GM12878 (cell line): ENCODE measurements at regions not wholly inside any gene's neighbourhood (a gene's known extent, or its start where the extent isn't known, plus 50 kb on each side); places are given as distances from the start of the nearest gene placed in this dataset.

ENCODE experiments used
- ATAC-seq: fragments of 200-7000 bp; cut with Tn5 transposase; 3 replicates; pipeline ENCODE4 v1.9.1; 2020; ENCODE audit warnings: mild to moderate bottlenecking, moderate library complexity
- BruUV-seq: library from RNA; stranded (reverse); fragments of 400-500 nt; replicated peaks from 2 replicates; lab custom pipeline; 2021; lab: Mats Ljungman, UMichigan
- CTCF ChIA-PET: fragments of 300-600 bp; sonication (Branson Sonifier 250); formaldehyde crosslinking; extraction: SDS; loops from one replicate; lab custom pipeline; 2021; ENCODE audit warnings: inconsistent platforms; lab: Yijun Ruan, JAX
- POLR2A ChIA-PET: fragments of 350-600 bp; formaldehyde crosslinking; extraction: SDS; loops from one replicate; lab custom pipeline; 2021; ENCODE audit warnings: inconsistent platforms; lab: Charles Lee
- RAD21 ChIA-PET: fragments of 300-600 bp; sonication (Branson Sonifier 250); formaldehyde crosslinking; loops from one replicate; lab custom pipeline; 2023; ENCODE audit warnings: antibody characterized with exemption; ENCODE audit not compliant: unreplicated experiment; lab: Charles Lee
- SMC1A ChIA-PET: fragments of 300-600 bp; sonication (Branson Sonifier 250); formaldehyde crosslinking; loops from one replicate; lab custom pipeline; 2023; ENCODE audit not compliant: unreplicated experiment, uncharacterized antibody; lab: Charles Lee
- DNase-seq: peaks from one replicate; pipeline ENCODE4 v3.0.0-alpha.2; 2011; ENCODE audit warnings: low read depth, low spot score
- FAIRE-seq: peaks from 3 replicates; lab custom pipeline; 2011; peaks lifted over from hg19 to GRCh38; lab: Jason Lieb, UNC
- H2AFZ ChIP-seq: 2 replicates; pipeline ENCODE4 v1.6.0; 2011; ENCODE audit warnings: low read depth, low read length, control low read depth; ENCODE audit not compliant: control insufficient read depth
- H3K27ac ChIP-seq: 2 replicates; pipeline ENCODE4 v1.5.1; 2011; ENCODE audit warnings: control low read depth; ENCODE audit not compliant: control insufficient read depth, insufficient read depth
- H3K27me3 ChIP-seq, 2 experiments: replicated peaks in 1 of 2; 2 replicates each; pipeline versions ENCODE4 v1.6.0 to v1.6.1; 2011; ENCODE audit warnings: low read length in 1 of 2; ENCODE audit not compliant: control insufficient read depth in 2 of 2, insufficient read depth in 2 of 2
- H3K36me3 ChIP-seq, 2 experiments: 2 replicates each; pipeline ENCODE4 v1.5.1; 2011; ENCODE audit warnings: low read length in 1 of 2; ENCODE audit not compliant: control insufficient read depth in 2 of 2, insufficient read depth in 2 of 2
- H3K4me1 ChIP-seq: 2 replicates; pipeline ENCODE4 v1.6.1; 2011; ENCODE audit warnings: mild to moderate bottlenecking, low read length, moderate library complexity, mixed read lengths; ENCODE audit not compliant: control insufficient read depth, insufficient read depth
- H3K4me2 ChIP-seq: 2 replicates; pipeline ENCODE4 v1.6.0; 2011; ENCODE audit warnings: control low read depth; ENCODE audit not compliant: control insufficient read depth, insufficient read depth
- H3K4me3 ChIP-seq: fragments of 200-600 bp; sonication (generic); 2 replicates; pipeline ENCODE4 v1.5.1; 2016
- H3K79me2 ChIP-seq: 2 replicates; pipeline ENCODE4 v1.6.0; 2011; ENCODE audit warnings: low read length; ENCODE audit not compliant: control insufficient read depth, insufficient read depth
- H3K9ac ChIP-seq: 2 replicates; pipeline ENCODE4 v1.8.0; 2011; ENCODE audit warnings: low read length, control low read depth, mixed read lengths; ENCODE audit not compliant: control insufficient read depth, insufficient read depth
- H3K9me3 ChIP-seq: replicated peaks from 3 replicates; pipeline ENCODE4 v1.5.1; 2011; ENCODE audit warnings: mild to moderate bottlenecking, low read length; ENCODE audit not compliant: control insufficient read depth, insufficient read depth
- H4K20me1 ChIP-seq: 2 replicates; pipeline ENCODE4 v1.6.0; 2011; ENCODE audit not compliant: control insufficient read depth, insufficient read depth
- EGR1 ChIP-seq, 2 experiments: IDR thresholded peaks; 1 replicate in 1 of 2; 2 replicates in 1 of 2; pipeline ENCODE4 v1.6.1; 2011 to 2012; ENCODE audit warnings: low read depth in 2 of 2, low read length in 2 of 2, borderline replicate concordance in 1 of 2, mild to moderate bottlenecking in 1 of 2, moderate library complexity in 1 of 2
- FOXK2 ChIP-seq: fragments of 450-650 bp; IDR thresholded peaks from 2 replicates; pipeline ENCODE4 v1.6.1; 2017; ENCODE audit warnings: mild to moderate bottlenecking, moderate library complexity
- IRF4 ChIP-seq: IDR thresholded peaks from 2 replicates; pipeline ENCODE4 v1.6.1; 2011; ENCODE audit warnings: low read depth, low read length
- JUND ChIP-seq: IDR thresholded peaks from 2 replicates; pipeline ENCODE4 v1.6.1; 2012; ENCODE audit warnings: low read depth, mild to moderate bottlenecking, low read length, improper control_type of control experiment, moderate library complexity
- KLF5 ChIP-seq: fragments of 450-650 bp; IDR thresholded peaks from 2 replicates; pipeline ENCODE4 v1.6.1; 2014; ENCODE audit warnings: mild to moderate bottlenecking; ENCODE audit not compliant: partially characterized antibody
- LARP7 ChIP-seq: fragments of 450-650 bp; IDR thresholded peaks from 2 replicates; pipeline ENCODE4 v1.6.1; 2017; ENCODE audit warnings: mild to moderate bottlenecking
- MAX ChIP-seq: IDR thresholded peaks from 2 replicates; pipeline ENCODE4 v1.6.1; 2012; ENCODE audit warnings: low read depth, low read length, improper control_type of control experiment
- NFXL1 ChIP-seq: fragments of 450-650 bp; IDR thresholded peaks from 2 replicates; pipeline ENCODE4 v1.6.1; 2017; ENCODE audit warnings: antibody characterized with exemption, mild to moderate bottlenecking, borderline replicate concordance
- NR2F1 ChIP-seq: fragments of 450-650 bp; conservative IDR thresholded peaks from 2 replicates; pipeline ENCODE4 v1.6.1; 2017; ENCODE audit warnings: mild to moderate bottlenecking
- SUPT20H ChIP-seq: IDR thresholded peaks from 2 replicates; pipeline ENCODE4 v1.6.1; 2011; ENCODE audit warnings: low read depth, mild to moderate bottlenecking, low read length, moderate library complexity, borderline replicate concordance; ENCODE audit not compliant: control insufficient read depth
- WRNIP1 ChIP-seq: IDR thresholded peaks from 2 replicates; pipeline ENCODE4 v1.6.1; 2011; ENCODE audit warnings: low read depth, low read length, improper control_type of control experiment, borderline replicate concordance
- YBX1 ChIP-seq: fragments of 450-650 bp; IDR thresholded peaks from 2 replicates; pipeline ENCODE4 v1.6.1; 2016; ENCODE audit warnings: antibody characterized with exemption
- YY1 ChIP-seq: IDR thresholded peaks from 2 replicates; pipeline ENCODE4 v1.6.1; 2011; ENCODE audit warnings: low read depth, mild to moderate bottlenecking, low read length
- WGBS: methylation state at CpG from one replicate; pipeline ENCODE4 v1.1.6; 2016; ENCODE audit warnings: low lambda C conversion rate; ENCODE audit not compliant: insufficient replicate concordance, insufficient coverage; ENCODE audit errors: missing lambda C conversion rate; 5-methylcytosine and 5-hydroxymethylcytosine counted together
- in situ Hi-C: fragments of 300-500 bp; cut with MboI; formaldehyde crosslinking; loops from 9 replicates; pipeline ENCODE4 v1.14.3; 2018; ENCODE audit warnings: mixed read lengths
- intact Hi-C: fragments of 100-400 bp; cut with micrococcal nuclease; formaldehyde crosslinking; loops from one replicate; pipeline ENCODE4 v1.14.2; 2022; ENCODE audit not compliant: unreplicated experiment
- TF ChIP-seq, protein P1 (sequence below): IDR thresholded peaks from 2 replicates; pipeline ENCODE4 v1.6.1; 2012; ENCODE audit warnings: improper control_type of control experiment, low read depth, low read length; ENCODE audit not compliant: insufficient replicate concordance

- RAD21 ChIA-PET, result no interaction called here
- WGBS, result 51% methylated on average over 3 of the region's 3 CpGs
- H3K4me1 ChIP-seq, result no peaks in the 10 kb centered on the region
- H3K9me3 ChIP-seq, result no peaks in the 10 kb centered on the region; the same call in 2 of the 3 replicates
- H3K27me3 ChIP-seq, result no peaks in the 10 kb centered on the region
- H3K4me2 ChIP-seq, result no peak overlapping the region
- in situ Hi-C loops, result no loop called here
- intact Hi-C loops, result no loop called here
- no peaks in the 10 kb centered on the region for H4K20me1 ChIP-seq
- BruUV-seq, result no TSS peak
- no peak overlapping the region for H2AFZ ChIP-seq
- CTCF ChIA-PET, result no interaction called here
- no peaks in the 10 kb centered on the region for H3K36me3 ChIP-seq
- no peaks in the 10 kb centered on the region for H3K79me2 ChIP-seq
- FAIRE-seq (no peak), DNase-seq (no peak), ATAC-seq (no peak)
- H3K4me3 ChIP-seq, result no peak overlapping the region
- no peak for TF ChIP-seq SUPT20H
- TF ChIP-seq EGR1 (IDR thresholded peaks at IDR 0.05; ENCODE audit: borderline replicate concordance in 1 of 2, low read depth in 2 of 2, low read length in 2 of 2), result no peak
- TF ChIP-seq YBX1, result no peak
- no peak for TF ChIP-seq NFXL1
- TF ChIP-seq LARP7, result no peak
- TF ChIP-seq FOXK2, result no peak
- TF ChIP-seq IRF4, result no peak
- no peak for TF ChIP-seq MAX
- no peak for TF ChIP-seq WRNIP1
- TF ChIP-seq JUND, result no peak
- TF ChIP-seq, protein P1, sequence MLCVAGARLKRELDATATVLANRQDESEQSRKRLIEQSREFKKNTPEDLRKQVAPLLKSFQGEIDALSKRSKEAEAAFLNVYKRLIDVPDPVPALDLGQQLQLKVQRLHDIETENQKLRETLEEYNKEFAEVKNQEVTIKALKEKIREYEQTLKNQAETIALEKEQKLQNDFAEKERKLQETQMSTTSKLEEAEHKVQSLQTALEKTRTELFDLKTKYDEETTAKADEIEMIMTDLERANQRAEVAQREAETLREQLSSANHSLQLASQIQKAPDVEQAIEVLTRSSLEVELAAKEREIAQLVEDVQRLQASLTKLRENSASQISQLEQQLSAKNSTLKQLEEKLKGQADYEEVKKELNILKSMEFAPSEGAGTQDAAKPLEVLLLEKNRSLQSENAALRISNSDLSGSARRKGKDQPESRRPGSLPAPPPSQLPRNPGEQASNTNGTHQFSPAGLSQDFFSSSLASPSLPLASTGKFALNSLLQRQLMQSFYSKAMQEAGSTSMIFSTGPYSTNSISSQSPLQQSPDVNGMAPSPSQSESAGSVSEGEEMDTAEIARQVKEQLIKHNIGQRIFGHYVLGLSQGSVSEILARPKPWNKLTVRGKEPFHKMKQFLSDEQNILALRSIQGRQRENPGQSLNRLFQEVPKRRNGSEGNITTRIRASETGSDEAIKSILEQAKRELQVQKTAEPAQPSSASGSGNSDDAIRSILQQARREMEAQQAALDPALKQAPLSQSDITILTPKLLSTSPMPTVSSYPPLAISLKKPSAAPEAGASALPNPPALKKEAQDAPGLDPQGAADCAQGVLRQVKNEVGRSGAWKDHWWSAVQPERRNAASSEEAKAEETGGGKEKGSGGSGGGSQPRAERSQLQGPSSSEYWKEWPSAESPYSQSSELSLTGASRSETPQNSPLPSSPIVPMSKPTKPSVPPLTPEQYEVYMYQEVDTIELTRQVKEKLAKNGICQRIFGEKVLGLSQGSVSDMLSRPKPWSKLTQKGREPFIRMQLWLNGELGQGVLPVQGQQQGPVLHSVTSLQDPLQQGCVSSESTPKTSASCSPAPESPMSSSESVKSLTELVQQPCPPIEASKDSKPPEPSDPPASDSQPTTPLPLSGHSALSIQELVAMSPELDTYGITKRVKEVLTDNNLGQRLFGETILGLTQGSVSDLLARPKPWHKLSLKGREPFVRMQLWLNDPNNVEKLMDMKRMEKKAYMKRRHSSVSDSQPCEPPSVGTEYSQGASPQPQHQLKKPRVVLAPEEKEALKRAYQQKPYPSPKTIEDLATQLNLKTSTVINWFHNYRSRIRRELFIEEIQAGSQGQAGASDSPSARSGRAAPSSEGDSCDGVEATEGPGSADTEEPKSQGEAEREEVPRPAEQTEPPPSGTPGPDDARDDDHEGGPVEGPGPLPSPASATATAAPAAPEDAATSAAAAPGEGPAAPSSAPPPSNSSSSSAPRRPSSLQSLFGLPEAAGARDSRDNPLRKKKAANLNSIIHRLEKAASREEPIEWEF, result no peak
- TF ChIP-seq YY1, result no peak
- TF ChIP-seq NR2F1, result no peak
- TF ChIP-seq KLF5, result no peak
- no peak overlapping the region for H3K9ac ChIP-seq
- no peak overlapping the region for H3K27ac ChIP-seq
- POLR2A ChIA-PET, result no interaction called here
- SMC1A ChIA-PET, result no interaction called here
Measured at GRCh38 chr21:30932686-30933085, 51.3 kb upstream of the KRTAP11-1 start.
